ENCODE measurements at regions not wholly inside any gene's neighbourhood (a gene's known extent, or its start where the extent isn't known, plus 50 kb on each side); places are given as distances from the start of the nearest gene placed in this dataset.
"Not testable (repeated sequence)": the region's sequence is repeated elsewhere in the genome, so short reads cannot be mapped to it uniquely, and the experiment has no call there.

DNA sequence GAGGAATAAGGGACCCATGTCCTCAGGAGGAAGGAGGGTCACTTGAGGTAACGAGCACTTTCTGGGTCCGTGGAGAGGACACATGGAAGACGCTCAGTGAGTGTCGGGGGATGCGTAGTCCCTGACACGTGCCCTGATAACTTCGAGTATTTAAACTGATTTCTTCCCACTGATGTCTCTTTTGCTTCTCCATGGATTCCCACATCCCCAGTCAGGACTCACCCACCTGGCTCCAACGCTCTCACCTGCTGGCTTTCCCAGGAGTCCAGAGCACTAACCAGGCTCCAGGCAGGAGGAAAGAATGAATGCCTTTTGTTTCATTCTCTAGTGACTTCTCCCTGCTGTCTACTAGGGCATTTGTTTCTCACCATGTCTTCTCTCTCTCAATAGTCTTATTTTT lies 81.2 kb upstream of the NBPF11 start:
- not testable (repeated sequence) for TF ChIP-seq EZH2 (IDR thresholded peaks at IDR 0.05; ENCODE audit: borderline replicate concordance, low read depth, low read length, severe bottlenecking)
- TF ChIP-seq, protein P1, sequence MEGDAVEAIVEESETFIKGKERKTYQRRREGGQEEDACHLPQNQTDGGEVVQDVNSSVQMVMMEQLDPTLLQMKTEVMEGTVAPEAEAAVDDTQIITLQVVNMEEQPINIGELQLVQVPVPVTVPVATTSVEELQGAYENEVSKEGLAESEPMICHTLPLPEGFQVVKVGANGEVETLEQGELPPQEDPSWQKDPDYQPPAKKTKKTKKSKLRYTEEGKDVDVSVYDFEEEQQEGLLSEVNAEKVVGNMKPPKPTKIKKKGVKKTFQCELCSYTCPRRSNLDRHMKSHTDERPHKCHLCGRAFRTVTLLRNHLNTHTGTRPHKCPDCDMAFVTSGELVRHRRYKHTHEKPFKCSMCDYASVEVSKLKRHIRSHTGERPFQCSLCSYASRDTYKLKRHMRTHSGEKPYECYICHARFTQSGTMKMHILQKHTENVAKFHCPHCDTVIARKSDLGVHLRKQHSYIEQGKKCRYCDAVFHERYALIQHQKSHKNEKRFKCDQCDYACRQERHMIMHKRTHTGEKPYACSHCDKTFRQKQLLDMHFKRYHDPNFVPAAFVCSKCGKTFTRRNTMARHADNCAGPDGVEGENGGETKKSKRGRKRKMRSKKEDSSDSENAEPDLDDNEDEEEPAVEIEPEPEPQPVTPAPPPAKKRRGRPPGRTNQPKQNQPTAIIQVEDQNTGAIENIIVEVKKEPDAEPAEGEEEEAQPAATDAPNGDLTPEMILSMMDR (IDR thresholded peaks at IDR 0.05; ENCODE audit: borderline replicate concordance, extremely low read depth, low read length, poor library complexity, severe bottlenecking) = not testable (repeated sequence)
